GM12875 (cell line): ENCODE measurements at regions not wholly inside any gene's neighbourhood (a gene's known extent, or its start where the extent isn't known, plus 50 kb on each side); places are given as distances from the start of the nearest gene placed in this dataset.
"Not testable (repeated sequence)": the region's sequence is repeated elsewhere in the genome, so short reads cannot be mapped to it uniquely, and the experiment has no call there.

Source experiments
- H3K4me3 ChIP-seq: one replicate; pipeline ENCODE4 v1.5.1; 2011; ENCODE audit warnings: low read depth, low read length, control low read depth
- CTCF ChIP-seq: IDR thresholded peaks from 2 replicates; pipeline ENCODE4 v1.5.1; 2011; ENCODE audit warnings: low read depth, mild to moderate bottlenecking, control low read depth, inconsistent platforms, low read length, moderate library complexity, borderline replicate concordance; ENCODE audit not compliant: insufficient read depth

DNA sequence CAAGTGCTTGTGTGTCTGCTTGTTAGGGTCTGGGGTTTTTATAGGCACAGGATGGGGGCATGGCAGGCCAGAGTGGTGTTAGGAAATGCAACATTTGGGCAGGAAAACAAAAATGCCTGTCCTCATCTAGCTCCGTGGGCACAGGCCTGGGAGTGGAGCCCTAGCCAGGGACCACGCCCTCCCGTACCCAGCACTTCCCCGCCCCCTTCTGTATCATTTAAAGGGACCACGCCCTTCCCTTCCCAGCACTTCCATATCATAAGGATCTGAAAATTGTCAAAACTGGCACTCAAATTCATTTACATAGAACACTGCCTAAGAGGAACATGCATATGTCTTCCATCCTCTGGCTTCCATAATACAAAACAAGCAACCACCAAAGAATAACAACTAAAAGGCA is 185.8 kb downstream of the B3GLCT start:
- H3K4me3 ChIP-seq: no peak overlapping the region
- no peak for TF ChIP-seq CTCF

DNA sequence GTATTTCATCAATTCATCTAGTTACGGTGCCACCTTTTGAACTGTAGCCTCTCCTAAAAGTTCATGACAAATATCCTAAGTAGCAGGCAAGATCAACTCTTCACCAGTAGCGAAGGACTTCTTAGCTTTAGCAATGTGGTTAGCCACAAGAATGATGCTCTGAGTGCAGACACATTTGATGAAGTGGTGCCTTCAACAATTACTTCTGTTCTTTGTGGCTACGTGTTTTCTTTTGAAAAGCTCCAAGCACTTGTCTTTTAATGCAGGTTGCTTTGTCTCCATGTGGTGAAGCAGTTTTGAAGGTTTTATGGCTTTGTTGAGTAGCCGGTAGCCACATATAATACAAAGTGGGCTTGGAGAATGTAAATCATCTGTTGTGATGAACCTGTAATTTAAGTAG is 194.7 kb downstream of the B3GLCT start:
- H3K4me3 ChIP-seq: no peak overlapping the region
- TF ChIP-seq CTCF: no peak

GRCh38 chr13:31395090-31395489 is 195.3 kb downstream of the B3GLCT start:
- TF ChIP-seq CTCF: no peak
- no peak overlapping the region for H3K4me3 ChIP-seq

DNA sequence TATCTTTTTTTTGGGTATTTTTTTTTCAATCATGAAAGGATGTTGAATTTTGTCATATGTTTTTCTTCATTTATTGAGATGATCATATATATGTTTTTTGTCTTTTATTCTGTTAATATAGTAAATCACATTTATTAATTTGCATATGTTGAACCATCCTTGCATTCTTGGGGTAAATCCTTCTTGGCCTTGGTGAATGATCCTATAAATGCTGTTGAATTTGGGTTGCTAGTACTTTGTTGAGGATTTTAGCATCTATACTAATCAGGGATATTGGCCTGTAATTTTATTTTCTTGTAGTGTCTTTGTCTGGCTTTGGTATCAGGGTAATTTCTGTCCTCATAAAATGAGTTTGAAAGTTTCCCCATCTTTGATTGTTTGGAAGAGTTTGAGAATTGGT is 199.9 kb downstream of the B3GLCT start:
- H3K4me3 ChIP-seq: no peak overlapping the region
- no peak for TF ChIP-seq CTCF

- not testable (repeated sequence) for H3K4me3 ChIP-seq
Observed at GRCh38 chr13:31403711-31404110, 203.9 kb downstream of the B3GLCT start.

DNA sequence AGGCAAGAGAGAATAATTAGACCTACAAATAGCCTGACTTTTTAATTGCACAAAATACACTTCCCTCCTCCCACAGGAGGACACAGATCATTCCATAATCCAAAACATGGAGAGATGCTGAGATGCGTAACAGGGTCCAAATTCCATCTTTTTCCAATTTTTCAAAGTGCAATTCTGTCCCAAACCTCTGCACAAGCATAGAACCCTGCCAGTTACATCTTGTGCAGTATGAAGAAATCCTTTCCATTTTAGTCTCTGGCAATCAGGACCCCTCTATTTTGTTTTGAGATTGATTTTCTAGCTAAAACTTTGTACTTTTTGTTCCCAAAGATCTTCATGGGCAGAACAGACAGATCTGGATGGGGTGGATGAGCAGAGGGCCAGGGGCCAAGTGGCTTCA is 209.2 kb downstream of the B3GLCT start:
- no peak overlapping the region for H3K4me3 ChIP-seq
- TF ChIP-seq CTCF: no peak

DNA sequence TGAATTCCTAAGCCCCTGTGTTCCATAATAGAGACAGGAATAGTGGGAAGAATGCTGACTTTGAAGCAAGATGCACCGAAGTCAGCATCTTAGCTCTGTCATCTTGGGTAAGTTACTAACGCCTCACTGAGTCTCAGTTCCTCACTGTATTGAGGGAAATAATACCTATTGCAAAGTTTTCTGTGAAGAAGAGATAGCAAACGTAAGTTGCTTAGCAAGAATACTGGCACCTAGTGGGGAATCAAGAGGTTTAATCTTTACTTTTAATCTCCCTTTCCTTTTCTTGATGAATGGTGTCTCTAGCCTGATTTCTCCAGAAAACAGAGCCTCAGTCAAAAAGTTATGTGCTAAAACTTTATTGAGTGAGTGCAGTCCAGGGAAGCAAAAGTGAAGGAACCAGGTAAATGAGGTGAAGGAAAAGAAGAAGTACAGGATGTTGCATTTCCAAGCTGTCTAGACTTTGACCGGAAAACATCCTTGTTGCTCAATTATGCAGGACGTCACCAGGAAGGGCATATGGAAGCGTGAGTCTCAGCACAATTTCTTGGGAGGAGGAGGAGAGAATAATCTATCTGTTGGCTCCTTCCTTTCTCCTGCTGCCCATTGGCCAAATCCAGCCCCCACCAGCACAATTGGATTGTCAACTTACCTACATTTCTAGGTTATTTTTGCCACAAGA is 210.0 kb downstream of the B3GLCT start:
- H3K4me3 ChIP-seq: no peak overlapping the region
- TF ChIP-seq CTCF: no peak

DNA sequence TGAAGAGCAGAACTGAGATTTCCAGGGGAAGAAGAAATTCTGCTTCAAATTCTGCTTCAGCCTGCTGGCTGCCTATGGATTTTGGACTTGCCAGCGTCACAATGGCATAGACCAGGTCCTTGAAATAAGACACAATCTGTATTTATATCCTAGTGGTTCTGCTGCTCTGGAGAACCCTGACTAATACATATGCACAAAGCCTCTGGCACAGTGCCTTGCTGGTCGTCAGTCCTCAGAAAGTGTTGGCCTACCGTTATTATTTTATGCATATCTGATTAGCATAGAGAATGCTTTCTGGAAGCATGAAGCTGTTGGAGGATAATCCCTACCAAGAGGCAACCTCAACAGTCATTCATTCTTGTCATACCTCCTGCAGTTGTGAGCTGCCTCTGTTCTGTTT is 213.7 kb downstream of the B3GLCT start:
- TF ChIP-seq CTCF: no peak
- H3K4me3 ChIP-seq: no peak overlapping the region
